HG03432 (cell line): ENCODE measurements at regions not wholly inside any gene's neighbourhood (a gene's known extent, or its start where the extent isn't known, plus 50 kb on each side); places are given as distances from the start of the nearest gene placed in this dataset.
"Not testable (repeated sequence)": the region's sequence is repeated elsewhere in the genome, so short reads cannot be mapped to it uniquely, and the experiment has no call there.

ENCODE experiments used
- ATAC-seq: cut with Tn5 transposase; IDR thresholded peaks from one replicate; pipeline ENCODE4 v1.9.1; 2021; ENCODE audit warnings: mild to moderate bottlenecking, moderate library complexity; ENCODE audit not compliant: unreplicated experiment

DNA sequence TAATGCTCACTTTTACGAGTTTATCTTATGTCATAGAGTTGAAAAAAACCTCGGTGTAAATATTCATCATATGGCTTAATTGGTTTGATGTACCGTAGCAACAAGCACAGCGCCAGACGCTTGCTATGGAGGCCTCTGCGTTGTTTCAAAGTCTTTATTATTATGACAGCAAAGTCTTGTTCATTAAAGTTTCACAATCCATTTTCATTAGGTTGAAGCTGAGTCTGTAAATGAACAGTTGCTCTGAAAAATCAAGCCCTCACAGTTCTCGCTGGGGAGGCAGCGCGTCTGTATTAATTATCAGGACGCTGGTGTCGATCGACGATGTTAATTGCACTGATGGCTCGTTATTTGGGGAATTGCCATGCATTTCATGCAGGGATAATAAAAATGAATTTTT lies 185.6 kb downstream of the INSC start:
- no peak for ATAC-seq

GRCh38 chr11:15307619-15308024 lies 192.9 kb downstream of the INSC start:
- ATAC-seq: no peak

GRCh38 chr11:15308840-15309239 lies 194.1 kb downstream of the INSC start:
- ATAC-seq: no peak

DNA sequence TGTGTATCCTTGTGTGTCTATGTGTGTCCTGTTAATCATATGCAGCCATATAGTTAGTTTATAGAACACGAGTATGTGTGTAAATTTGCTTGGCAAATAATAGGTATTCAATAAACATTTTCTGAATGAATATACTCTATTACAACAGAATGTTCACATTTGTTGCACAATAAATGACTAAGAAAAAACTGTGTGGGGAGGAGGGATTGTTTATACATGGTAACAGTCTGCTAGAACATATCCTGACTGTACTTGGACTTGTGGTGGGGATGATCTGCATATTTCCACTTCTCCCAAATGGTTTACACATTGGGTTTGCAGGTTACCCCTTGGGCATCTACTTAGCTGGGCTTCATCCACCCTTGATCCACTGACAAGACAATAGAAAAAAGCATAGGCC lies 194.6 kb downstream of the INSC start:
- no peak for ATAC-seq

- ATAC-seq: no peak
These were observed 199.1 kb downstream of the INSC start for GRCh38 chr11:15313862-15314261.

- no peak for ATAC-seq
These were observed 204.1 kb downstream of the INSC start for GRCh38 chr11:15318814-15319213.

DNA sequence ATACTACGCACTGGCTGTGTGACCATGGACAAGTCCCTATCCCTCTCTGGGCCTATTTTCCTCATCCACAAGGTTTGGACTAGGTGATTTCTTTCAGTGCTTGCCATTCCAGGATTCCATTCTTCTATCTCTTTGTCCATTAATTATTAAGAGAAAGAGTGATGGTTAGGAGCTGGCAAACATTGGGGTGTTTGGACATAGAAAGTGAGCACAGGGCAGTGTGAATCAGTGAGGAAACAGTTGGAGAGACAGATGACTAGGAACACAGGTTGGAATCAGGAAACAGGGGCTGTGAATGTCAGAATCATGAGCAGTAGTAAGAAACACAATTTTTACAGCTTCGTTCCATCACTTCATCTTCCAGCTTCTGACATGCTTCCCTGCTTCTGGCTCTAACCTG lies 211.8 kb downstream of the INSC start:
- ATAC-seq: no peak

GRCh38 chr11:15327786-15328231 lies 213.1 kb downstream of the INSC start:
- peak; percentile 65 for ATAC-seq

- no peak for ATAC-seq
These were observed 218.7 kb downstream of the INSC start for GRCh38 chr11:15333407-15333806.

GRCh38 chr11:15334766-15335165 lies 220.0 kb downstream of the INSC start:
- no peak for ATAC-seq

- no peak for ATAC-seq
These were observed 221.3 kb downstream of the INSC start for GRCh38 chr11:15336021-15336420.

DNA sequence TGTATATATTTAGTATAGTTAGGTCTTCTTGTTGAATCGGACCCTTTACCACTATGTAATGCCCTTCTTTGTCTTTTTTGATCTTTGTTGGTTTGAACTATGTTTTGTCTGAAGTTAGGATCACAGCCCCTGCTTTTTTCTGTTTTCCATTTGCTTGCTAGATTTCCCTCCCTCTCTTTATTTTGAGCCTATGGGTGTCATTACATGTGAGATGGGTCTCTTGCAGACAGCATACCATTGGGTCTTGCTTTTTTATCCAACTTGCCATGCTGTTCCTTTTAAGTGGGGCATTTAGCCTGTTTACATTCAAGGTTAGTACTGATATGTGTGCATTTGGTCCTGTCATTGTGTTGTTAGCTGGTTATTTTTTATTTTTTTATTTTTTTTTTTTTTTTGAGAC lies 224.6 kb downstream of the INSC start:
- ATAC-seq: no peak

DNA sequence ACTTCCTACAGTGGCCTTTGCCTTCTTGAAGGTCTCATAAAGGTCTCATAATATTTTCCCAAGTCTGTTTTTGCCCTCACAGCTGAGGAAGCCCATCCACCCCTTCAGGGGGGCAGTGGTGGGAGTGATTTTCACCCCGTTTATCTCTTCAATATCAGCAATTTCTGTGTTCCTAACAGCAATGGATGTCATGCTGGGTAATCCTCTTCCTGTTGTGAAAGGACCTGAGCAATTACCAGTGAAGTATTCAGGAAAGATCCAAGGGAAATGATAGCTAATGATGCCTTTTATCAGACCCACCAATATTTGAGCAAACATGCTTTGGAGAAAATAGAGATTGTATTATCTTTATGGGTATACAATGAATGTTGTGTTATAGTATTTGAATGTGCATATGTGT lies 226.9 kb downstream of the INSC start:
- no peak for ATAC-seq

DNA sequence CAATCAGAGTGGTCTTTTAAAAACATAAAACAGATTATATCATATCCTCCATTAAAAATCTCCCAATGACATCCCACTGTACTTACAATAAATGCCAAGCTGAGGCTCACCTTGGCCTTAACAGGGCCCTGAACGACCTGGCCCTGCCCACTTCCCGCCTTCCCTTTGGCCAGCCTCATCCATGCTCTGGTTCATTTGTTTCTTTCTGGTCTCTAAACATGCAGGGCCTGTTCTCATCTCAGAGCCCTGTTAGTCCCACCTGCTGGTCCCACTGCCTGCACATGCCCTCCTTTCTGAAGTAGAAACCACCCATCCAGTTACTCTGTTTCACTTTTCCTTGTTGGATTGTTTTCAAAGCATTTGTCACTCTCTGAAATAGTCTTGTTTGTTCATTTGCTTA lies 227.4 kb downstream of the INSC start:
- ATAC-seq: no peak

GRCh38 chr11:15346907-15347306 lies 232.2 kb downstream of the INSC start:
- no peak for ATAC-seq

- no peak for ATAC-seq
These were observed 233.4 kb downstream of the INSC start for GRCh38 chr11:15347969-15348734.

DNA sequence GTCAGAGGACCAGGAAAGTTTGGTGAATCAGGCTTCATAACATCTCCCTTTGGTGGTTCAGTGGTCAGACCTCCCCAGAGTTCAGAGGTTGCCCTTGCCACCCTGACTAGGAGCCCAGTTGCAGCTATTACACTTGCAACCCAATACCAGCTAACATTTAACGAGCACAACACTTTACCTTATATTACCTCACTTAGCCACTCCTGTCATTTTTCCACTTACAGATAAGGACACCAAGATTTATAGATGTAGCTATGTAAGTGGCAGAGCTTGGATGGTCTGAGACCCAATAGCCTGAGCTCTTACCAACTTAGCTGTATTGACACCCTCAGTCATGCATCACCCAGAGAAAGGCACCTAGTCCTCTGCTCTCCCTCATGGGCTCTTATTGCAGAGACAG lies 234.7 kb downstream of the INSC start:
- ATAC-seq: no peak

DNA sequence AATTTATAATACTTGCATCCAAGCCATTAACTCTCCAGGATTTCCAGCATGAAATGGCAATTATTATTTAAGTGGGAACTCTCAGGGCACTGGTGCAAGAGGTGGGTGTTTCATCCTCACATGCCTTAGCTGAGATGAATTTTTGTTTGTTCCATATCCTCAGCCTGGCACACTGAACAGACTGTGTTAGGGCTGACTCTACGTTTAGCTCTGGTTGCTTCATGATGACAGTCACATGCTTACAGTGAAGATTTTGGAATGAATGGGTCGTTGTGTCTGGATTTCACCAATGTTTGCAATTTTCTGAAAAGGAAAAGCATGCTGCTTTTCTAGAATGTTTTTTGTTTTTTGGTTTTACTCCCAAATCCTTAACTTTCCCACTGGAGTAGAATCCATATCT lies 246.6 kb downstream of the INSC start:
- ATAC-seq: no peak

DNA sequence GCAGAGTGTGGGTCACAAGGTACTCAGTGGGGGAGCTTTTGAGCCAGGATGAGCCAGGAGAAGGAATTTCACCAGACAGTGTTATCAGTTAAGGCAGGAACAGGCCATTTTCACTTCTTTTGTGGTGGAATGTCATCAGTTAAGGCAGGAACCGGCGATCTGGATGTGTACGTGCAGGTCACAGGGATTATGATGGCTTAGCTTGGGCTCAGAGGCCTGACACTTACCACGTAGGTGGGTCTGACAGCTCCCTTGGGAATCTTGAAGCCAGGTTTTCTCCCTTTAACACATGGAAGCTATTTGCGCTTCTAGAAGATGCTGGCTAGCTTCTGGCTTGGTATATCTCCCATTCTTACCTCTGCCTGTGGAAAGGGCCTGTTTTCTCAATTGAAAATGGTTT lies 250.6 kb downstream of the INSC start:
- ATAC-seq: not testable (repeated sequence)

GRCh38 chr11:15367695-15368094 lies 253.0 kb downstream of the INSC start:
- no peak for ATAC-seq

GRCh38 chr11:15370495-15371147 lies 255.9 kb downstream of the INSC start:
- ATAC-seq: no peak

GRCh38 chr11:15371533-15371932 lies 256.8 kb downstream of the INSC start:
- ATAC-seq: no peak

GRCh38 chr11:15374418-15374817 lies 259.7 kb downstream of the INSC start:
- no peak for ATAC-seq
